A673 (cell line): ENCODE measurements at regions not wholly inside any gene's neighbourhood (a gene's known extent, or its start where the extent isn't known, plus 50 kb on each side); places are given as distances from the start of the nearest gene placed in this dataset.

ENCODE experiments used
- BruUV-seq: library from RNA; stranded (reverse); fragments of 400-500 nt; replicated peaks from 2 replicates; lab custom pipeline; 2021; lab: Mats Ljungman, UMichigan
- CTCF ChIA-PET: fragments of 300-600 bp; sonication (Branson Sonifier 250); formaldehyde crosslinking; loops from one replicate; lab custom pipeline; 2022; ENCODE audit warnings: antibody characterized with exemption; lab: Charles Lee
- POLR2A ChIA-PET: fragments of 300-600 bp; sonication (Branson Sonifier 250); formaldehyde crosslinking; loops from one replicate; lab custom pipeline; 2022; ENCODE audit warnings: antibody characterized with exemption; ENCODE audit not compliant: low non-redundant PET; lab: Charles Lee
- DNase-seq: peaks from one replicate; pipeline ENCODE4 v3.0.0-alpha.2; 2015; ENCODE audit warnings: low spot score
- H3K27ac ChIP-seq: fragments of 200-600 bp; sonication (generic); 2 replicates; pipeline ENCODE4 v1.5.1; 2016; ENCODE audit warnings: mixed run types, low read depth, mild to moderate bottlenecking, mixed read lengths, antibody characterized with exemption, low read length; ENCODE audit not compliant: poor library complexity, severe bottlenecking
- H3K27me3 ChIP-seq: fragments of 200-600 bp; sonication (generic); replicated peaks from 2 replicates; pipeline ENCODE4 v1.6.1; 2017; ENCODE audit warnings: mixed run types, low read depth, mild to moderate bottlenecking, mixed read lengths, antibody characterized with exemption, low read length; ENCODE audit not compliant: insufficient read depth, poor library complexity
- H3K36me3 ChIP-seq: fragments of 200-600 bp; sonication (generic); 2 replicates; pipeline ENCODE4 v1.6.1; 2016; ENCODE audit warnings: mixed run types, mild to moderate bottlenecking, mixed read lengths, antibody characterized with exemption, low read length; ENCODE audit not compliant: insufficient read depth, poor library complexity, severe bottlenecking
- H3K4me1 ChIP-seq: fragments of 200-600 bp; sonication (generic); 2 replicates; pipeline ENCODE4 v1.6.1; 2017; ENCODE audit warnings: mixed run types, mild to moderate bottlenecking, mixed read lengths, antibody characterized with exemption, low read length; ENCODE audit not compliant: insufficient read depth, poor library complexity, severe bottlenecking
- H3K4me3 ChIP-seq: fragments of 200-600 bp; sonication (generic); 2 replicates; pipeline ENCODE4 v1.5.1; 2016; ENCODE audit warnings: low read depth, mixed run types, mild to moderate bottlenecking, mixed read lengths, low read length; ENCODE audit not compliant: poor library complexity, severe bottlenecking
- H3K9me3 ChIP-seq: fragments of 200-600 bp; sonication (generic); 2 replicates; pipeline ENCODE4 v1.6.1; 2016; ENCODE audit warnings: mixed run types, low read depth, mild to moderate bottlenecking, mixed read lengths, antibody characterized with exemption, low read length; ENCODE audit not compliant: poor library complexity, severe bottlenecking
- CTCF ChIP-seq: fragments of 300-800, 200-600 bp; sonication (generic); conservative IDR thresholded peaks from 2 replicates; pipeline ENCODE4 v1.5.1; 2017; ENCODE audit warnings: low read depth, mild to moderate bottlenecking, antibody characterized with exemption, low read length, moderate library complexity, mixed read lengths
- EZH2 ChIP-seq: fragments of 200-600 bp; sonication (generic); IDR thresholded peaks from 2 replicates; pipeline ENCODE4 v1.6.1; 2017; ENCODE audit warnings: borderline replicate concordance, low read depth, mild to moderate bottlenecking, mixed read lengths, antibody characterized with exemption, low read length; ENCODE audit not compliant: poor library complexity, severe bottlenecking
- intact Hi-C: fragments of 100-400 bp; cut with micrococcal nuclease; formaldehyde crosslinking; loops from one replicate; pipeline ENCODE4 v1.10.0; 2022; ENCODE audit not compliant: unreplicated experiment

GRCh38 chr5:63032343-63032742, 453.7 kb downstream of the LRRC70 start:
- no peaks in the 10 kb centered on the region for H3K27me3 ChIP-seq
- H3K27ac ChIP-seq = no peak overlapping the region
- CTCF ChIA-PET = no interaction called here
- POLR2A ChIA-PET = no interaction called here
- no peak for DNase-seq
- BruUV-seq = no TSS peak
- no peak overlapping the region for H3K4me3 ChIP-seq
- no peak for TF ChIP-seq EZH2
- no peak for TF ChIP-seq CTCF
- intact Hi-C loops = no loop called here
- no peaks in the 10 kb centered on the region for H3K4me1 ChIP-seq
- no peaks in the 10 kb centered on the region for H3K9me3 ChIP-seq
- no peaks in the 10 kb centered on the region for H3K36me3 ChIP-seq

GRCh38 chr5:63029891-63030290, 451.3 kb downstream of the LRRC70 start:
- intact Hi-C loops = no loop called here
- no peak for TF ChIP-seq EZH2
- no peak for TF ChIP-seq CTCF
- ChIA-PET CTCF (no interaction called here), POLR2A (no interaction called here)
- no peaks in the 10 kb centered on the region for H3K36me3 ChIP-seq
- no peak overlapping the region for H3K27ac ChIP-seq
- H3K9me3 ChIP-seq = no peaks in the 10 kb centered on the region
- DNase-seq = no peak
- no peaks in the 10 kb centered on the region for H3K4me1 ChIP-seq
- H3K27me3 ChIP-seq = no peaks in the 10 kb centered on the region
- BruUV-seq = no TSS peak
- H3K4me3 ChIP-seq = no peak overlapping the region

GRCh38 chr5:63025679-63026078, 447.1 kb downstream of the LRRC70 start:
- no TSS peak for BruUV-seq
- H3K9me3 ChIP-seq = no peaks in the 10 kb centered on the region
- no peaks in the 10 kb centered on the region for H3K27me3 ChIP-seq
- ChIA-PET POLR2A (no interaction called here), CTCF (no interaction called here)
- intact Hi-C loops = no loop called here
- H3K27ac ChIP-seq = no peak overlapping the region
- no peaks in the 10 kb centered on the region for H3K4me1 ChIP-seq
- no peaks in the 10 kb centered on the region for H3K36me3 ChIP-seq
- H3K4me3 ChIP-seq = no peak overlapping the region
- TF ChIP-seq EZH2 (no peak), CTCF (no peak)
- no peak for DNase-seq
